DMS153 (cell line): ENCODE measurements at regions not wholly inside any gene's neighbourhood (a gene's known extent, or its start where the extent isn't known, plus 50 kb on each side); places are given as distances from the start of the nearest gene placed in this dataset.

Experiments
- DNase-seq: peaks from one replicate; lab custom pipeline; 2025; lab: John Stamatoyannopoulos, UW

GRCh38 chr7:68306692-68307107, 1291.6 kb upstream of the AUTS2 start:
- no peak for DNase-seq

- no peak for DNase-seq
These were observed 1289.0 kb upstream of the AUTS2 start for GRCh38 chr7:68309271-68309670.

- DNase-seq: no peak
These were observed 1288.5 kb upstream of the AUTS2 start for GRCh38 chr7:68309806-68310205.

GRCh38 chr7:68311958-68312357, 1286.3 kb upstream of the AUTS2 start:
- DNase-seq: no peak

- peak; percentile 61 for DNase-seq
These were observed 1284.5 kb upstream of the AUTS2 start for GRCh38 chr7:68313806-68314205.

GRCh38 chr7:68314208-68314607, 1284.1 kb upstream of the AUTS2 start:
- peak; percentile 30 for DNase-seq

GRCh38 chr7:68317476-68317875, 1280.8 kb upstream of the AUTS2 start:
- DNase-seq: no peak

GRCh38 chr7:68319061-68319460, 1279.2 kb upstream of the AUTS2 start:
- no peak for DNase-seq

GRCh38 chr7:68321076-68321639, 1277.1 kb upstream of the AUTS2 start:
- peak; percentile 81 for DNase-seq

- no peak for DNase-seq
These were observed 1276.3 kb upstream of the AUTS2 start for GRCh38 chr7:68321776-68322496.

GRCh38 chr7:68324621-68325020, 1273.7 kb upstream of the AUTS2 start:
- no peak for DNase-seq

GRCh38 chr7:68334216-68334615, 1264.1 kb upstream of the AUTS2 start:
- no peak for DNase-seq

GRCh38 chr7:68334636-68335272, 1263.5 kb upstream of the AUTS2 start:
- no peak for DNase-seq

- DNase-seq: no peak
These were observed 1261.7 kb upstream of the AUTS2 start for GRCh38 chr7:68336594-68336993.

GRCh38 chr7:68348401-68348800, 1249.9 kb upstream of the AUTS2 start:
- DNase-seq: no peak

GRCh38 chr7:68362745-68363518, 1235.3 kb upstream of the AUTS2 start:
- no peak for DNase-seq

GRCh38 chr7:68364886-68365625, 1233.2 kb upstream of the AUTS2 start:
- no peak for DNase-seq

GRCh38 chr7:68371985-68372384, 1226.3 kb upstream of the AUTS2 start:
- no peak for DNase-seq

- no peak for DNase-seq
These were observed 1222.1 kb upstream of the AUTS2 start for GRCh38 chr7:68376131-68376661.

GRCh38 chr7:68381731-68382130, 1216.5 kb upstream of the AUTS2 start:
- no peak for DNase-seq

- no peak for DNase-seq
These were observed 1213.7 kb upstream of the AUTS2 start for GRCh38 chr7:68384581-68384980.

GRCh38 chr7:68393051-68393450, 1205.2 kb upstream of the AUTS2 start:
- DNase-seq: no peak
